GM21619 (cell line): ENCODE measurements at regions not wholly inside any gene's neighbourhood (a gene's known extent, or its start where the extent isn't known, plus 50 kb on each side); places are given as distances from the start of the nearest gene placed in this dataset.
A peak's percentile ranks its signal among the peaks of the same experiment; 100 is the strongest.
"Not testable (repeated sequence)": the region's sequence is repeated elsewhere in the genome, so short reads cannot be mapped to it uniquely, and the experiment has no call there.

Experiments
- ATAC-seq: cut with Tn5 transposase; IDR thresholded peaks from one replicate; pipeline ENCODE4 v1.9.1; 2021; ENCODE audit not compliant: unreplicated experiment

GRCh38 chr12:92404259-92404894 lies 258.7 kb upstream of the BTG1 start:
- ATAC-seq, result no peak

DNA sequence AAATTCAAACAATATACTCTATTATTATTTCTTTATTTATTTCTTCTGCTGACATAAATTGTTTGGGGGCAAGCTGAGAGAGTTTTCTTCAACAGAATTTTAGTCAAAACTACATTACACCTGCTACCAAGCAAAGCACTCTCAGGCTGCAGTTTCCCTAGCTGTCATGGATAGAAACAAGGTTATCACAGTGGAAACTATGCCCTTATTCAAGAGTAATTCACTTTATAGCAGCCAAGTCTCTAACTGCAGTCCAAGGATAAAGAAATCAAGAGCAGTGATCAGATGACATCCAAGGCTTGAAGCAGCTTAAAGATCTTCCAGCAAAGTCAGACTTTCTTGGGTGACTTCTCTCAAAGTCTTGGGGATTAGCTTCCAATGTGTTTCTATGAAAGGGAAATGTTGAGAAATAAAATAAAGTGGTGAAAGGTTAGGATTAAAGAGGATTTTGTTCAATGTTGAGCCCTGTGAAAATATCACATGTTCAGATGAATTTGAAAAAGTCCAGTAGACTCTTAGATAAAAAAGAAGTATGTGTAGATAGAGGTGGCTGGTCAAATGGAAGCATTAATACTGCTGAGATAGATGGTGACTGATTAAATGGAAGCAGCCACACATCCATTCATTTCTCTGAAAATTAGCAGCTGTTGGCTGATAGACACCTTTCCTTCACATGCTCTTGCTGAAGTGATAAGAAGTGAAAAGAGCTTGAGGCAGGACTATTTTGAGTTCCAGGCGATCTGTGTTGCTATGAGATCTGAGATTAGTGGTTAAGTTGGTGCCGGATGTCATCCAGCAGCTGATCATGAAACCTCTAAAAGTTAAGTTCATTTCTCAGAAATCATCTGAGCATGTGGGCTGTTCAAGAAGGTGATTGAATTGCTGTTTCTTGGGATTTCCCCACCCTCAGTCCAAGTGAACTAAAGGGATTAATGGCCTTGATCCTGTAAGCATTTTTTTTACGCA lies 257.8 kb upstream of the BTG1 start:
- ATAC-seq, result peak; percentile 86

GRCh38 chr12:92402415-92402814 lies 256.8 kb upstream of the BTG1 start:
- ATAC-seq, result no peak

GRCh38 chr12:92400006-92400405 lies 254.4 kb upstream of the BTG1 start:
- peak; percentile 33 for ATAC-seq

DNA sequence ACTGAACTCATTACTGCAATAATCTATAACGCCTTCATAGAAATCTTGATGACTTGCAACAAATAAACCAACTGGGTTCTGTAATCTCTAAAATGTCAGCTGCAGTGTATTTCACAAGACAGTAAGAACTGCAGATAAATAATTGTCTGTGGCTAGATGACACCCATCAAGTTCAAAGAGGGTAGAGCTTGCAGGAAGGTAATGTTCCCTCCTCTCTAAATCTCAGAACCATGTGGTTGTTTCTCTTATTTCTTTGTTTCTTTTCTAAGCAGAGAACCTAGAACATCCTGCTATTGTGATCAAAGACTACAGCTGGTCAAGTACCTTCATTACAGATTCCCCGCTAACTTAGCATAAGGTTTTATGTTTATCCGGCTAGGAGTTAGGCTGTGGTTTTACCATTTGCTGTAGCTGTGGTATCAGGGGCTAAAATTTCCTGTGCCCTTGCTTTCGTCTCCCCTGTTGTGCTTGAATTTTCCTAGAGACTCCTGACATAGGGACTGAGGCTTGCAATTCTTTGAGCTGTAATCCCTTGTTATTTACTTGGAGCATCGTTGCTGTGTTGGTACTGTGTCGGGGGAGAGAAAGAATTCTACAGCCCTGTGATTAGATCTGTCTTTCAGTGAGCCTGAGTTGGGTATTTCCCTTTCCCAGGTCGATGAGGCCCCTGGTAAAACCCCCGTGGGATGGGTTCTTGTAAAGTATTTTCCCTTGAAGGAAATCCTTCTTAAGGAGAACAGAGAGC lies 253.1 kb upstream of the BTG1 start:
- ATAC-seq, result no peak

- ATAC-seq, result no peak
Observed at GRCh38 chr12:92396647-92397252, 251.1 kb upstream of the BTG1 start.

DNA sequence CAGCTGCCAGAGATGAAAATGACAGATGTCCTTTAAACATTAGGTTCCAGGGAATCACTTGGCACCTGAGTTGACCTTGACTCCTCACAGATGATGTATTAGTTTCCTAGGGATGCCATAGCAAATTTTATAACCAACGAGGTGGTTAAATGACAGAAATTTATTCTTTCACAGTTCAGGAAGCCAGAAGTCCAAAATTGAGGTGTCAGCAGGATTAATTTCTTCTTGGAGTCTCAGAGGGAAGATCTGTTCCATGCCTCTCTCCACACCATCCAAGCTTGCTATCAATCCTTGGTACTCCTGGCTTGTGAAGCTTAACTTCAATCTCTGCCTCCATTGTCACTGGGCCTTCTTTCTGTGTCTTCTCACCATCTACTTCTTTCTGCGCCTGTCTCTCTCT lies 249.7 kb upstream of the BTG1 start:
- ATAC-seq, result no peak

GRCh38 chr12:92394895-92395294 lies 249.2 kb upstream of the BTG1 start:
- no peak for ATAC-seq

- ATAC-seq, result no peak
Observed at GRCh38 chr12:92393504-92393903, 247.9 kb upstream of the BTG1 start.

DNA sequence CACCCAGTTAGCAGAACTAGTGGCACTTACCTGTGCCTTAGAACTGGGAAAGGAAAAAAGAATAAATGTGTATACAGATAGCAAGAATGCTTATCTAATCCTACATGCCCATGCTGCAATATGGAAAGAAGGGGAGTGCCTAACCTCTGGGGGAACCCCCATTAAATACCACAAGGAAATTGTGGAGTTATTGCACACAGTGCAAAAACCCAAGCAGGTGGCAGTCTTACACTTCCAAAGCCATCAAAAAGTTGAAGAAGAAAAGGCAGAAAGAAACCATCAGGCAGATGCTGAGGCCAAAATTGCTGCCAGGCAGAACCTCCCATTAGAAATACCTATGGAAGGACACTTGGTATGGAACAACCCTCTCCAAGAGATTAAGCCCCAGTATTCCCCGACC lies 246.1 kb upstream of the BTG1 start:
- not testable (repeated sequence) for ATAC-seq

DNA sequence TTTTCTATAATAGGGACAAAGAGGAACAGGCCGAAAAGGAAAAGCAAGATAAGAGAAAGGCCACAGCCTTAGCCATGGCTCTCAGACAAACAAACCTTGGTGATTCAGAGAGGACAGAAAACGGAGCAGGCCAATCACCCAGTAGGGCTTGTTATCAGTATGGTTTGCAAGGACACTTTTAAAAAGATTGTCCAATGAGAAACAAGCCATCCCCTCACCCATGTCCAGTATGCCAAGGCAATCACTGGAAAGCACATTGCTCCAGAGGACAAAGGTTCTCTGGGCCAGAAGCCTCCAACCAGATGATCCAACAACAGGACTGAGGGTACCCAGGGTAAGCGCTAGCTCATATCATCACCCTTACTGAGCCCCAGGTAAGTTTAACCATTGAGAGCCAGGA lies 243.8 kb upstream of the BTG1 start:
- ATAC-seq, result no peak

DNA sequence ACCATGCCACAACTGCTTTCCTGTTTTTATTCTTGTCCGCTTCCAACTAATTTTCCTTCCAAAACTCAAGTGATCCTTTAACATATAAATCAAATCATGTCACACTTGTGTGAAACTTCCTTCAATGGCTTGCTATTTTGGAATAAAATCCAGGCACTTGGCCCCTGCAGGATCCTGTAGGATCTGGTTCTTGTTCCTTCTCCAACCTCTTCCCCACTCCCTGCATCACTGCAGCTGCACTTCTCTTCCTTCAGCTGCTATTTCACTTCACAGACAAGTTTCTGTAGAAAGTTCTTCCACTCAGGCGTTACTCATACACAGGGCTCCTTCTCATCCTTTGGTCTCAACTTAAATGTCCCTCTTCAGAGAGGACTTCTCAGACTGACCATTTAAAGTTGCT lies 239.7 kb upstream of the BTG1 start:
- ATAC-seq, result no peak

DNA sequence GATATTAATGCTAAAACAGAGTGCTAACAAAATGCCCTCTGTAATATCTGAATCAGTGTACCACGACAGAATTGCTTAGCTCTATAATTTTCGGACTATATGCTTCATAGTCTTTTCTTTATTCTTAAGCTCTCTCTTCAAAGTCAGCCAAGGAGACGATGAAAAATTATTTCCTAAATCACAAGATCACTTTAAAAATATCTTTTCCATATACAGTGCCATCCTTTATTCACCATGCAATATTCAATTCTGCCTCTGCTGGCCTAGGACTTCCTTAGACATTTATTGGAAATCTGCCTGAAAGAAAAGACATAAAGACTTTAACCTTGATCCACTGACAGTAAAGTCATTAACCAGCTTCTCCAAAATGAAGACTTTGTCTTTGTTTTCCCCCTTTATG lies 238.9 kb upstream of the BTG1 start:
- no peak for ATAC-seq

GRCh38 chr12:92382383-92382878 lies 236.8 kb upstream of the BTG1 start:
- ATAC-seq, result no peak

DNA sequence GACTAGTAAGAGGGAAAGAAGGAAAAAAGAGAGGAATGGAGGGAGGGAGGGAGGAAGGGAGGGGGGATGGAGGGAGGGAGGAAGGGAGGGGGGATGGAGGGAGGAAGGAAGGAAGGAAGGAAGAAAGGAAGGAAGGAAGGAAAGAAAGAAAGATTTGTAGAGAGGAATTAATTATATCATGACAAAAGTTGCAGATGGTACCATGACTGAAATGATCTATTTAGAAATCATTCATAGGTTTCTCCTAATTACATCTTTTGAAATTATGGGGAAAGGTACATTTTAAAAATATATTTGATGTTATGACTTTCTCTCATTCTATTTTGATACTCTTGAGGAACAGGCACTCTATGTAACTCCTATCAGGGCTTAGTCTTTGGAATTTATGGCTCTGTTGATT lies 236.2 kb upstream of the BTG1 start:
- no peak for ATAC-seq

GRCh38 chr12:92378682-92379479 lies 233.2 kb upstream of the BTG1 start:
- no peak for ATAC-seq

GRCh38 chr12:92375504-92375903 lies 229.9 kb upstream of the BTG1 start:
- not testable (repeated sequence) for ATAC-seq

- no peak for ATAC-seq
Observed at GRCh38 chr12:92370828-92371227, 225.2 kb upstream of the BTG1 start.

- no peak for ATAC-seq
Observed at GRCh38 chr12:92369636-92370035, 224.0 kb upstream of the BTG1 start.

DNA sequence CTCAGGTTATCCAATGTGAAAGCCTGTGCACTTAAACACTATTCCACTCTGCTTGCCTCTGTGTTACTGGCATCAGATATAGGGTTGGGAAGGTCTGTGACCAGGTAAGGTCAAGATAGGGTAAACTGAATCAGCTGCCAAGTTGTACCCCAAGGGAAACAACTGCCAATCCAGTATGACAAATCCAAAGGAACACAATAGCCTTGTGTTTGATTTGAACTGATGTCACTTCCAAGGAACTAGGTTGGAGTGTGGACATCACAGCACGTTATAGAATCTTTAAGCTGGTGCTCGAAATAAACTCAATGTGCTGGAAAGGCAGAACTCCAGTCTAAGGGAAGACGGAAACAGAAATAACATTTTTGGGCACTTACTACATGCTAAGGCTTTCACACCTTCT lies 223.4 kb upstream of the BTG1 start:
- ATAC-seq, result no peak
